NCI-H1930 (cell line): ENCODE measurements at regions not wholly inside any gene's neighbourhood (a gene's known extent, or its start where the extent isn't known, plus 50 kb on each side); places are given as distances from the start of the nearest gene placed in this dataset.

Experiments
- DNase-seq, 2 experiments: peaks; one replicate each; lab custom pipeline; 2025; lab: John Stamatoyannopoulos, UW

DNA sequence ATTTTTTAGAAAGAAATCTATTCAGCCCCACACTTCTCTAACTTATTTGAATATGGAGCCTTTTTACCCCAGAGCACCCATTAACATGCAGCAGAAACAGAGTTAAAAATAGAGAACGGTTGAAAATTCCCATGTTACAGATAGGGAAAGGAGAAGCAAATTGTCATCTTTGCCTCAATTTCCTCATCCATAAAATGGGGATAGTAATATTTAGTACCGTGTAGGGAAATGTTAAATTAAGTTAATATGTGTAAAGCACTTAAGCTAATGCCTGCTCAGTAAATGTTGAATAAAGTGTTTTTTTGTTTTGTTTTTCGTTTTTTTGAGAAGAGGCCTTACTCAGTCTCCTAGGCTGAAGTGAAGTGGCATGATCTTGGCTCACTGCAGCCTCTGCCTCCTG is 50.3 kb downstream of the NAV1 start:
- no peak for DNase-seq

DNA sequence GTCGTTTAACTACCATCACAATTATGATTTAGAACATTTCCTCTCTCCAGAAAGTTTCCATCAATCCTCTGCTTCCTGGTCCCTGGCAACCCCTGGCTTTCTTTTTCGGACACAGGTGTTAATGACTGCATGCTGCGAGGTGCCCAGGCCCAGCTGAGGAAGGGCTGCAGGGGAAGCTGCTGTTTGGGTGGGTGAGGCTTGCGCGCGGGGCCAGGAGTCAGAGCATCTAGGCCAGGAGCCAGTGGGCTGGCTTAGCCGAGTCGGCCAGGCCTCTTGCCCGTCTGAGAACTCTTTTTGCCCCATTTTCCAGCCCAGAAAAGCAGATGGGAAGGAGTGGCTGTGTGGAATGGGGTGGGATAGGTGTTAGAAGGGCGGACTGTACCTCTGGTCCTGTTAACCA is 51.5 kb downstream of the NAV1 start:
- no peak for DNase-seq

DNA sequence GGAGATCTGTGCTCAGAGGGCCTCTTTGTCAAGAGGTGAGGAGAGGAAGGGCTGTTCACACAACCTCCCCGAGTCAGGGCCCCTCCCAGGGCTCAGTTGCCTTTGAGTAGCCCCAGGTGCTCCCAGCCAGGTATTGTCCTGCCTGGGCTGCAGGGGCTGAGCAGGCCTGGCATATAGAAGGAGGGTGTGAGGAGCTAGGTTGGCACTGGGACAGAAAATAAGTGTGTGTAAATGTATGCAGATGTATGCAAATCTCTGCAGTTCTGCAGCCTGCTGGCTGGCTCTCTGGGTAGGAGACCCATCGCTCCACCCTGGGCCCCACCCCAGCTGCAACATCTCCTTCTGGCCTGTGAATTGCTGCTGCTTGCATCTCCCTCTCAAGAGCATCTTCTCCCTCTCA is 52.4 kb downstream of the NAV1 start:
- no peak for DNase-seq

DNA sequence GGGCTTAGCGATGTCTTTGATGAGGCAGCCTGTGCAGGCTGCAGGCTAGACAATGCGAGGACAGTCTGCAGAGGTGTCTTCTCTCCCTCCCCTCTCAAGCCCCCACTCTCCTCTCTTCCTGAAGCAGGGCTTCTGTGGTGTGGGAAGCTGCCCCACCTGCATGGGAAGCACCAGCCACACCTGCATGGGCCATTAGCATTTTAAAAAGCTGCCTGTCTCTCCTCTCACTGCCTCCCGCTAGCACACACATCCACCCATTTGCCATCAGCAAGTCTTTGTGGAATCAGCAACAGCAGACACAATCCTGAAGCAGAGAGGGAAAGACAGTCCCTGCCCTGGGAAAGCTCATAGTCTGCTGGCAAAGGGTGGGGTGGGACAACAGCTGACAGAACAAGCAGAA is 53.1 kb downstream of the NAV1 start:
- no peak for DNase-seq

DNA sequence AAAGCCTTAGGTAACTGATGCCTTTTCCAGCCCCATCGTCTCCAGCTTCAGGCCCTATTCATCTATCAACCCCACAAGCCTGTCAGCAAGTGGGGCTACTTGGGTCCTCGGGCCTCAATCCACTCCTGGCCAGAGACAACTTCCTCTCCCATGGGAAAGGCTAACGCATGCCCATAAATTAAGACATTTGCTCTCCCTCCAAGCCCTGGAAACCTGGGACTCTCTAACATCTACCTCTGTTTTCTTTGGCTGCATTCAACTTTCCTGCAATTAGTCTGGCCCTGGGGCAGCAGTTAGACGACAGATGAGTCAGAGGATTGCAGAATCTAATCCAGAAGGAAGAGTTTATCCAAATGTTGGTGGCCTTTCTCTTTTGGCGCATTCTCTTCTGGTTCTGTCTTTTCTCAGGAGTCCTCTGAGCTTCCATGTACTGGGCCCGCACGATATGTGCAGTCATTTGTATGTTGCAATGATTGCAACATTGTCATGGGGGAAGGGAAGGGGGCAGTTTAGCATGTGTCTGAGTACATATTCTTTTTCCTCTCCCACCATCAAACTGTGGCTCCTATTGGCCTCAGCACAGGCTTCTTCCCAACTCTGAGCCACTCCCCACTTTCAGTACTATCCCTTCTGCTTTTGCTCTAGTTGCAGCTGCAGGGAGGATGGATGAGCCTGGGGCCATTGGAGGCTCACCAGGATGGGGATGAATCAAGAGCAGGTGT is 54.4 kb downstream of the NAV1 start:
- DNase-seq, result no peak

DNA sequence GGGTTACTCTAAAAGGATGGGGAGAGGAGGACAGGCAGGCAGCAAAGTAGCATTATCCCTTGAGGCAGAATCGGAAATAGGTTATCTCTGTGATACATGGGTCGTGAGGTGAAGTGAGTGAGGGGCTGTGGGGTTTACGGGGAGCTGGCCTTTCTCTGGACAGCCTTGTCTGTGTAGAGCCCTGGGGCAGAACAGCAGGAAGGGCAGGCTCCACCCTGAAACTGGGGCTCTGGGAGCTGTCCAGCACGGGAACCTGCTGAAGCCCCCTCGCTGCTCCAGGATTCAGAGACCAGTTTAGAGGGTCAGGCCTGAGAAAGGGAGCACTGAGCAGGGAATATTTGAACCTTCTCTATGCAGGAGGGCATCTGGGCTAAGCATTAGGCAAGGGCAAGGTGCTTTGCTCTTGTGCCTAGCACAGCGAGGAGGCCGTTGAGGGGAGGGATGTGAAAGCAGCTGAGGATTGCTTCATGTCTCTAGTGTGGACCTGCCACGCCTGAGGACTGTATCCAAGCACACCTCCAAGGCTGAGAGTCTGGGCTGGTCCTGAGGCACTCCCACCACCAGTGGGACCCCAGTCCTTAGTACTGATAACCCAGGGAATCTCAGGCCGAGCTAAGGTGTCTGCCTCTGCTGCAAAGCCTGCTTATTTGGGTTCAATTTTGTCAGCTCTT is 55.8 kb downstream of the NAV1 start:
- no peak for DNase-seq

DNA sequence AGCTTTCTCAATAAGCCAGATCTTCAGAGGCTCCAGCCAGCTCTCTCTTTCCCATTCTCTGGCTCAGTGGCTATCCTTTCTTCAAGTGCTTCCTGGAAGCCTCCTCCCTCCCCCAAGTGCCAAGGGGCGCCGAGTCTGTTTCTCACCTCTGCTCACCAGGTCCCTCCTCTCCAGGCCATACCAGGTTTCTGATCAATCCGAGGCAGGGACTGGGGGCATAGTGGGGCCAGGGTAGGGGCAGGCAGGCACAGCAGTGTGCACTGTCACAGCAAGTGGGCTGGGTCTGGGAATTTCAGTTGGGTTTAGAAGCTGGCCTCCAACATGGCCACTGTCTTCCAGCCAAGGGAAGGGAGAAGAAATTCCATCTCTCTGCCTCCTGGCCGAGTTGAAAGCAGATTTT is 56.5 kb downstream of the NAV1 start:
- DNase-seq, result no peak

DNA sequence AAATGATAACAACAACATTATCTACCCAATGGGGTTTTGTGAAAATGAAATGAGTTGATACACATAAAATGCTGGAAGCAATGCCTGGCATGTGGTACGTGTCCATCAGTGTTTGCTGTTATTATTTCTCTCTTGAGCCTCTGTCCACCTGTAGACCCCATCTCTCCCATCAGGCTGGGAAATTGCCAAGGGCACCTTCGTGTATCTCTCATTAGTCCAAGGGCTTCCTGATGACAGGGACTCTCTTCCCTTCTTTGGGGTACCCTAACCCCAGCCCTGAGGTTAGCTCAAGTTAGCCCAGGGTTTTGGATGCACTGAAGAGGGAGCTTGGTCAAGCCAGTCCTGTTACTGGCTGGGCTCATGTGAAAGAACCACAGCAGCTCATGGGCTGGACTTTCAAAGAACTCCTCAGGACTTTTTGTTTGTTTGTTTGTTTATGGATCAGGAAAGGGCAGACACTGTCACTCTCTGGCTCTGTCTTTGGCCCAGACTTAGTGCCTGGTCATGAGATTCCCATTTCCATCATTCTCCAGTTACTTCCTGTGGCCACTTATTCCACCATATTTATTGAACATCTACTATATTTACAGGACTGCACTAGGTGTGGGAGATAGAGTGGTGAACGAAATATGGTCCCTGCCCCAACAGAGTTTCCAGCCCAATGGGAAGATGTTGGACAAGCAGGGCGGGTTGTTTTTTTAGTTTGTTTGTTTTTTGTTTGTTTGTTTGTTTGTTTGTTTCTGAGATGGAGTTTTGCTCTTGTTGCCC is 57.4 kb downstream of the NAV1 start:
- no peak for DNase-seq

DNA sequence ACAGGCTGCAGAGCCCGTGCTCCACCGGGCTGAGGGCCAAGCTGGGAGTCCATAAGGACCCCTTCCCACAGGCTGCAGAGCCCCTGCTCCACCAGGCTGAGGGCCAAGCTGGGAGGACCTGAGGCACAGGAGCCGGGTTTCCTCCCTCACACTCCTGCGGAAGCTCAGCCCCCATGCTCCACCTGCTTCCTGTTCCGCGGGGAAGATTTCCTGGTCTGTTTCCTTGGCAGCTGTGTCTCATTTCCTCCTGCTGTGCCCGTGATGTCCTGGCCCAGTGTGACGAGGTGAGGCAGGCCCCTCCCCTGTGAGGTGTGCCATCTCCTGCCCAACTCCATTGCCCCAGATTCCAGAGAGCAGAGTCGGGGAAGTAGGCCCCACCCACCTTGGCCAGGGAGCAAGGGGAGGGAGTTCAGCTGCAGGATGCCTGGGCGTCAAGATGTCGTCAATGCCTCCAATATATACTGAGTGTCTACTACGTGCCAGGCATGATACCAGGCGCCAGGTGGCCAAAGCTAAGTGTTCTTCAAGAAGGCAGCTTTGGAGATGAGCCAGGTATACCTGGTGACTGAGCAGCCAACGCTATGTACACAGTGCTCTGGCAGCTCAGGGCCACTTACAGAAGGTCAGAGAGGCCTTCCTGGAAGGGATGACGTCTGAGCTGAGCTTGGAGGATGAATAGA is 58.8 kb downstream of the NAV1 start:
- DNase-seq, result no peak

DNA sequence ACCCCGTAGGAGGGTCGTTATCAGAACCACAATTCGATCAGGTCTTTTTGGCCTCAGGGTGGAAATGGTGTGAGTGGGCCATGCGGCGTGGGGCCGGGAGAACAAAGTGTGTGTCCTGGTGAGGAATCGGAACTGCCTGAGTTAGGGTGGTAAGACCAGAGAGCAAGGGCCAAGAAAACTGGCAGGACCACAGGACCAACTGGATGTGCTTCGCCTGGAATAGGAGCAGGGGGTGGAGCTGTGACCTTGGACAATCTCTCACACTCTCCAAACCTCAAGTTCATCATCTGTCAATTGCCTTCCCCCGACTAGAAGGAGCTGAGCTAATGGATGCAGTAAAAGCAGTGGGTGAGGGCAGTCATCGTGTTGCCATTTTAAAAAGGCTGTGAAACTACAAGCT is 59.5 kb downstream of the NAV1 start:
- no peak for DNase-seq

DNA sequence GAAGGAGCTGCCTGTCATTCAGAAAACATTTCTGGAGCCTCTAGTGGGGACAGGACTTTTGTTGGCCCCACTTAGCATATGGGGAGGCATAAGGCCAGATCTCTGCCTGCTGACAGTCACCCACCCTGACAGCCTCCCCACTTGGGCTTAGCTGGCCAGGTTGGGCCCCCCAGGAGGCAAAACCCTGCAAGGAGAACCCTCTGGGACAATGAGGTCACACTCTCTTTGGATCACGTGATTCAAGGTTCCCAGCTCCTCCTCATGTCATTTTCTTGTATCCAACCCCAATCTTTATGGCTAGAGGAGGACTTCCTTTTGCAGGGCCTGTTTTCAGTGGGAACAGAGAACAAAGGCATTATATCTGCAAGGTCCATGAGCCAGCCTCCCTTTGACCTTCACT is 60.0 kb downstream of the NAV1 start:
- no peak for DNase-seq

DNA sequence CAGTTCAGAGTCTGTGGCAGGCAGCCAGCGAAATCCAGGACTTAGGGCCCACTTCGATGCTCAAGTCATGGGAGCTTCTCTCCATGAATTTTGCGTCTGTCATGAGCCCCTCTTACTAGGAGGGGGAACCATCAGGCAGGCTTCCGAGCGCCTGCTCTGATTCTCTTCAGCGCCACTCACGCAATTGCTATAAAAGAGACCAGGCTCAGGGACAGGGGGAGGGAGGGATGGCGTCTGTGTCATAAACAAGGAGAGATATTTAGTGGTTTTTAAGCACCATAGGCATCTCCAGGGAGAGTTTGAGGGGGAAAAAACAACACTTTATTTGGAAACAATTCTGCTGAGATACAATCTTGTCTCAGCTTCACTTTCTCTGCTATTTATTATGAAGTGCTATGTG is 60.6 kb downstream of the NAV1 start:
- no peak for DNase-seq

DNA sequence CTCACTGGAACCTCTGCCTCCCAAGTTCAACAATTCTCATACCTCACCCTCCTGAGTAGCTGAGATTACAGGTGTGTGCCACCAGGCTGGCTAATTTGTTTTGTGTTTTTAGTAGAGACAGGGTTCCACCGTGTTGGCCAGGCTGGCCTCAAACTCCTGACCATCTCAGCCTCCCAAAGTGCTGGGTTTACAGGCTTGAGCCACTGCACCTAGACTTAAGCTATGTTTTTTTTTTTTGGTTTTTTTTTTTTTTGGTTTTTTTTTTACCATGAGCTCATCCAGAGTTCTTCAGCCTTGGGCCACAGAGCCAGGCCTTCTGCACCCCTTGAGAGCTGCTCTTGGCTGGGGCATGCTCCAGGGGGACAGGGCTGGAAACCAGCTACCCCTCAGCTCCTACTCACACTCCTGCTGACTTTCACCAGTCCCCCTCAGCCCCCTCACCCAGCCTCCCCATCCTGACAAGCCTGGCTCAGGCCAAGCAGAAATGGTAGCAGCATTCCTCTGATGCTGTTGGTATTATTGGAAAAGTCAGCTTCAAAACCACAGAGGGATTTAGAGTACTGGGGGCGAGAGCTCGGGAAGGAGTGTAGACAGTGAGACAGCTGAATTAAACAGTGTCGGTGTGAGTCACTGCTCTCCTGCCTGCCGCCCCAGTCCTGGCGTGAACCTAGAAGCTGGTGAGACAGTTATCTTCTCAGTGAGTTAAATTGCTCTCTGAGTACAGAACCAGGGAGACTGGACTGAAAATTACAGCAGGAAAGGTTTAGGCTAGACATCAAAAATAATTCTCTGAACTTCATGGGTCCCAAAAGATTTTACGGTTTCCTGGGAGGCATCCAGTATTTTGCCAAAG is 63.7 kb downstream of the NAV1 start:
- no peak for DNase-seq

DNA sequence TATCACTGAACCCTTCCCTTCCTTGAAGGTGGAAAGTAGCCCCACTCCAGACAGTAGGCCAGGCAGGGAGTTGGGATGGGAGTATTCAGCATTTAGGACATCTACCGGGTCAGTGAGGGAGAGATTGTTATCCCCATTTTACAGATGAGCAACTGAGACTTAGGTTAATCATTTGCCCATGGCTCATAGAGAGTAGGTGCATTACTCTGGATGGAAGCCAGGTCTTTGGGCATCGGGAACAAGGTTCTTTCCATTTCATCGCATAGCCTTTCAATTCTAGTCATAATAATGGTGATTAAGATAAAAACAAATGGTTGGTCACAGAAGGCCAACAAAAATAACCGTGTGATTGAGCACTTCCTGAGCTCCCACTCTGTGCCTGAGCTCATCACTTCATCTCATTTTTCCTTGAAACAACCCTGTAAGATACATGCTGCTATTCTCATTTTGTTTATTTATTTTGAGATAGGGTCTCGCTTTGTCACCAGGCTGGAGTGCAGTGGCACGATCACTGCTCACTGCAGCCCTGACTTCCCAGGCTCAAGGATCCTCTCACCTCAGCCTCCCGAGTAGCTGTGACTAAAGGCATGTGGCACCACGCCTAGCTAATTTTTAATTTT is 64.8 kb downstream of the NAV1 start:
- DNase-seq, result no peak

DNA sequence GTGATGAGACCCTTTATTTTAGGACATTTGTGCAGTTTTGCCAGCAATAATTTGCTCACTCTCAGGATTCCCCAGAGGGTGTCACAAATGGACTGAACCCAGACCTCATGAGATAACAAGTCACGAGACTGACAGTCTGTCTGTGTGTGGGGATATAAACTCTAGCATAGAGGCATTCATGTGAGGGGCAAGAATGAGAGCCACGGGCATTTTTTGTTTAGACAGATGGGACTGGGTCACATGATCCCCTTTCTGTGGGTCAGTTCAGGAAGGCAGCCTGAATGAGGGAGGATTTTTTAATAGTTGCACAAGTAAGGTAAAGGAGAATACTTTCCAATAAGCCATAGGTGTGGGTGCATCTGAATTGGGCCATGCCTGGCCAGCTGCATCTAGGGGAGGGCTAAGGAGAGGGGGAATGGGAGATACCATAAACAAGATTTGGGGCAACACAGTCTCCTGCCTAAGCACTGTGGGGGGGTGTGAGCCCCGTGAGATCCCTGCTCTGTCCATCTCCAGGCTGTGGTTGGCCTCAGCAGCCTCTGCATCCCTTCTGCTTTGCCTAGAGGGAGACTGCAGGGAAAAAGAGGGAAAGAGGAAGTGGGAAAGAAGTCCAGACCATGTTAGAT is 66.6 kb downstream of the NAV1 start:
- no peak for DNase-seq

DNA sequence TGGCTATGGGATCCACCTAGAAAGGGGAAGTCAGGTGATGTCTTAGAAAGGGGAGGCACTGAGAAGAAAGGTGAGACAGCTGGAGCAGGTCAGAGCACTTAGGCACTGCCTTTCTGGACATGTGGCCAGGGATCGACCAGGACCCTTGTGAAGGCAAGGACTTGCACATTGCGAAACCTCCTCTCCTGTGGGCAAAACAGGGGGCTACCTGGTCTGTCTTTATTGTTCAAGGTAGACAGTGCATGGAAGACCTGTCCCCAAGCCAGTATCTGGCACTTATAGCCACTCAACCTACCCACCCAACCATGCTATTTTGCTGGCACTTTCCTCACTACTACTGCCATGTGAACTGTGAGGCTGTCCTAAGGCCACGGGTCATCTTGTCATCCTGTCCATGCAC is 67.2 kb downstream of the NAV1 start:
- no peak for DNase-seq

DNA sequence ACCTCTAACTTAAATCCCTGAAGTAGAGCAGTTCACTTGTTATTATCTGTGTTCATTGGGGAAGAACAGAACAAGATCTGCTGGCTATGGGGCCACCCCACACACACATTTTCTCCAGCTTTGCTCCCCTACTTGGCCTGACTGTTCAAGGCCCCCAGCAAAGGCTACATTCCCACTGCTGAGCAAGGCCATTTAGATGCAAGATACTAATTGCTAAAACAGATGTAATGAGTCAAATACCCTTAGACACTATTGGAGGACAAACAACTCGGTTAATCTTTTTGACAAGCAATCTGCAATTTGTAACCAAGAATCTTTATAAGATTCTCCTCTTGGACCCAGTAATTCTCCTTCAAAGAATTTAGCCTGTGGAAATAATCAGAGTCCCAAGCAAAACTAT is 67.7 kb downstream of the NAV1 start:
- no peak for DNase-seq

DNA sequence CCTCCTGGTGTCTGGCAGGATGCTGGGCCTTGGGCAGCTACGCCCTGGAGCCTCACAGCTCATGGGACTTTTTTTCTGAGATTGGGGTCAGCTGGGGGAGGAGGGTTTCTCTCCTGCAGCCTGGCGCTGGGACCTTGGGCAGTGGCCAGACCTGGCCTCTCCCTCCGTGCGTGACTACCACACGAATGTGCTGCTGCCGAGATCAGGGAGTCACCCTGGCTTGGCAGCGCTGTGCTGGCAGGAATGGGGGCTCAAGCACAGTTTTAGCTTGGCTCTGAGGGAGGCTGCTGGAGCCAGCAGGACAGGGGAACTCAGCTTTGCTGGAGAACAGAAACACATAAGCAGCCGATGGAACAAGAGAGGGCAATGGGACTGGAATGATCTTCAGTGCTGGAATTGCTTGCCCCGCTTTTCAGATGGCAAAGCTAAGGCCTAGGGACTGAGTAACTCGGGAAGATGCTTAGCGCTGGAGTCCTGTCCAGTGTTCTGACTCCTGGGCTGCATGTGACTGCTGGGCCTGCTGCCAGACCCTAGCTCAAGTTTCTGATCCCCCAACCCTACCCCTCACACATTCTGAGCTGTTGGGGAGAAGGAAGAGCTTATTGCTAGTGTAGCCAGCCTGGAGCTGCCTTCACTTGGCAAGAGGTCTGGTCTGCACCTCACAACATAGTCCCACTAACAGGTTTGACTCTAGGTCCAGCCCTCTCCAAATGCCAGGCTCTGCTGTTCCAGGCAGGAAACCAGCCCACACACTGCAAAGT is 69.9 kb downstream of the NAV1 start:
- DNase-seq, result no peak

DNA sequence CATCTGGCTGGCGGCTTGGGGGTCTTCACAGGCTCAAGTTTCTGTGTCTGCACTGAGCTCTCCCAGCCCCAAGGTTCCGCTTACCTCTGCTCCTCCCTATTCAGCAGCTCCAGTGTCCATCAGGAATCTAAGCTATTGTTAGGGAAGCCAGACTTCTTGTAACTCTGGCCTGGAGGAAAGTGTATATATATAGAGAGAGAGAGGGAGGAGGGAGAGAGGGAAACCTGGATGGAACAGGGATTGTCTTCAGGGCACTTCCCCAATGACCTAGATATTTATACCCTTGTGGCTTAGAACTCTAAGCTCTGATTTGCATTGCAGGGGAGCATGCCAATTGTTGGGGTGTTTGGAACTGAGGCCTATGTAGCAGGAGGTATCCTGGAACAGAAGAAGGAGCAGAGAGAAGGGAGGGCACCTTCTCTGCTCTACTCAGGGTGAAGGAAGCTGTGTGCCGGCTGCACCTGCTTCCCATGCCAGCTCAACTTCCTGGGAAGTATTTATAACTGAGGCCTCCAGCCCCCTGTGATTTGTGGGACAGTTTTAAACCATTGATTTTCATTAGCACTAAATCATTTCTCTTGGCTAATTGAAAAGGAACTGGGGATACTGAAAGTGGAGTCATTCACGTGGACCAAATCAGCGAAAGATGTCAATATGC is 70.9 kb downstream of the NAV1 start:
- DNase-seq, result no peak

DNA sequence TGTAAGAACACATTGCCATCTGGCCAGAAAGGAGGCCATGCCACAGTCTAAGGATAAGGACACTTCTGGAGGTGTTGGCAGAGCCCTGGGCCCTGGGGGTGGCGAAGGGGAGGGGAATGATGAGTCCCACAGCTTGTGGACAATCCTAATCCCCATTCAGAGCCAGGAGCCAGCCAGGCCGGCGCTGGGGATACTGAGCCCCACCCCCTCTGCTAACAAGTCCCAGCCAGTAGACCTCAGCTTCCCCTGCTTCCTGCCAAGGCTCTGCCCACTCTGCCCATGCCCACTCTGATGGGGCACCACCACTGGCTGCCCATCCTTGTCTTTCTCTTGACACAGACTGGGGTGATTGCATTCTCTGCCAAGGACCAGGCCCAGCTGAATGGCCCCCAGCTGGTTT is 71.9 kb downstream of the NAV1 start:
- no peak for DNase-seq
